Activated CD8-positive, alpha-beta memory T cell treated with anti-CD3 and anti-CD28 coated beads, Interleukin-2, amount 10 ng/mL, durations not matched to agents 7 days and 5 days (primary cell): ENCODE measurements at regions not wholly inside any gene's neighbourhood (a gene's known extent, or its start where the extent isn't known, plus 50 kb on each side); places are given as distances from the start of the nearest gene placed in this dataset.
A peak's percentile ranks its signal among the peaks of the same experiment; 100 is the strongest.

ENCODE experiments used
- ATAC-seq: fragments of 150-1000 bp; cut with Tn5 transposase; one replicate; pipeline ENCODE4 v1.10.0; 2021; ENCODE audit warnings: moderate library complexity
- CTCF ChIA-PET: fragments of 350-600 bp; sonication (Branson Sonifier 250); formaldehyde crosslinking; loops from one replicate; lab custom pipeline; 2021; ENCODE audit warnings: antibody characterized with exemption; lab: Charles Lee
- DNase-seq: peaks from one replicate; pipeline ENCODE4 v3.0.0-alpha.2; 2020
- H3K27ac Mint-ChIP-seq: one replicate; pipeline ENCODE4 v1.8.0; 2021; ENCODE audit warnings: mild to moderate bottlenecking, mixed read lengths
- H3K27me3 Mint-ChIP-seq: one replicate; pipeline ENCODE4 v1.8.0; 2021; ENCODE audit warnings: mixed read lengths
- H3K36me3 Mint-ChIP-seq: one replicate; pipeline ENCODE4 v1.8.0; 2021; ENCODE audit warnings: mild to moderate bottlenecking, mixed read lengths
- H3K4me1 Mint-ChIP-seq: one replicate; pipeline ENCODE4 v1.8.0; 2021; ENCODE audit warnings: mixed read lengths
- H3K4me3 Mint-ChIP-seq: one replicate; pipeline ENCODE4 v1.8.0; 2021; ENCODE audit warnings: mild to moderate bottlenecking, moderate library complexity, mixed read lengths
- H3K9me3 Mint-ChIP-seq: one replicate; pipeline ENCODE4 v1.8.0; 2022; ENCODE audit warnings: low read depth, mixed read lengths

- Mint-ChIP-seq H3K27me3 (no peaks in the 10 kb centered on the region), H3K9me3 (no peaks in the 10 kb centered on the region), H3K27ac (no peak overlapping the region), H3K4me3 (no peak overlapping the region), H3K36me3 (no peaks in the 10 kb centered on the region), H3K4me1 (no peaks in the 10 kb centered on the region)
- CTCF ChIA-PET, result no interaction called here
- ATAC-seq (no peak), DNase-seq (no peak)
Measured at GRCh38 chr12:67433385-67434175, 164.4 kb downstream of the CAND1 start.

GRCh38 chr12:67434671-67435370 lies 165.7 kb downstream of the CAND1 start:
- Mint-ChIP-seq H3K9me3 (no peaks in the 10 kb centered on the region), H3K27me3 (no peaks in the 10 kb centered on the region), H3K4me1 (no peaks in the 10 kb centered on the region), H3K36me3 (no peaks in the 10 kb centered on the region), H3K27ac (no peak overlapping the region), H3K4me3 (no peak overlapping the region)
- DNase-seq (no peak), ATAC-seq (no peak)
- CTCF ChIA-PET, result interaction anchor here (0.6 to 1.2 kb wide), 2 partner anchors 15 to 102 kb away, joined by 3 read pairs; no protein-coding TSS in a partner anchor

- no peaks in the 10 kb centered on the region for H3K36me3 Mint-ChIP-seq
- no peak overlapping the region for H3K27ac Mint-ChIP-seq
- no peak overlapping the region for H3K4me3 Mint-ChIP-seq
- no peaks in the 10 kb centered on the region for H3K4me1 Mint-ChIP-seq
- ATAC-seq, result no peak
- H3K9me3 Mint-ChIP-seq, result no peaks in the 10 kb centered on the region
- no peaks in the 10 kb centered on the region for H3K27me3 Mint-ChIP-seq
- CTCF ChIA-PET, result interaction anchor here (0.6 kb wide), 1 partner anchor 80 kb away, joined by 3 read pairs; no protein-coding TSS in a partner anchor
- DNase-seq, result no peak
Measured at GRCh38 chr12:67436230-67436629, 167.1 kb downstream of the CAND1 start.

- Mint-ChIP-seq H3K4me1 (peaks cover 3% of the 10 kb centered on the region), H3K27ac (no peak overlapping the region), H3K27me3 (no peaks in the 10 kb centered on the region), H3K4me3 (no peak overlapping the region), H3K36me3 (no peaks in the 10 kb centered on the region), H3K9me3 (no peaks in the 10 kb centered on the region)
- ATAC-seq (no peak), DNase-seq (no peak)
- CTCF ChIA-PET, result no interaction called here
Measured at GRCh38 chr12:67437011-67437410, 167.9 kb downstream of the CAND1 start.

- no peak overlapping the region for H3K4me3 Mint-ChIP-seq
- no peaks in the 10 kb centered on the region for H3K27me3 Mint-ChIP-seq
Measured at GRCh38 chr12:67439611-67440010, 170.5 kb downstream of the CAND1 start.

GRCh38 chr12:67441736-67442346 lies 172.7 kb downstream of the CAND1 start:
- no peaks in the 10 kb centered on the region for H3K9me3 Mint-ChIP-seq
- peaks cover 3% of the 10 kb centered on the region for H3K4me1 Mint-ChIP-seq
- H3K4me3 Mint-ChIP-seq, result no peak overlapping the region
- H3K27ac Mint-ChIP-seq, result no peak overlapping the region
- CTCF ChIA-PET, result interaction anchor here (0.9 to 3.4 kb wide), 5 partner anchors 22 to 501 kb away, joined by 3 to 16 read pairs (median 5); no protein-coding TSS in a partner anchor
- peak; percentile 80 for DNase-seq
- no peaks in the 10 kb centered on the region for H3K27me3 Mint-ChIP-seq
- peak; percentile 82 for ATAC-seq
- H3K36me3 Mint-ChIP-seq, result no peaks in the 10 kb centered on the region

More at GRCh38 chr12:67439611-67440010, 170.5 kb downstream of the CAND1 start:
- ATAC-seq (no peak), DNase-seq (no peak)
- H3K27ac Mint-ChIP-seq, result no peak overlapping the region
- H3K36me3 Mint-ChIP-seq, result no peaks in the 10 kb centered on the region
- no peaks in the 10 kb centered on the region for H3K9me3 Mint-ChIP-seq
- CTCF ChIA-PET, result interaction anchor here (2.5 to 3.4 kb wide), 2 partner anchors 84 to 503 kb away, joined by 9 to 16 read pairs; no protein-coding TSS in a partner anchor
- H3K4me1 Mint-ChIP-seq, result peaks cover 3% of the 10 kb centered on the region

GRCh38 chr12:67442347-67442841 lies 173.2 kb downstream of the CAND1 start:
- Mint-ChIP-seq H3K4me3 (no peak overlapping the region), H3K9me3 (no peaks in the 10 kb centered on the region), H3K4me1 (peaks cover 3% of the 10 kb centered on the region), H3K36me3 (peaks cover 1% of the 10 kb centered on the region), H3K27ac (no peak overlapping the region), H3K27me3 (peaks cover 2% of the 10 kb centered on the region)
- DNase-seq, result no peak
- CTCF ChIA-PET, result interaction anchor here (0.9 to 3.4 kb wide), 2 partner anchors 44 to 86 kb away, joined by 3 to 16 read pairs; no protein-coding TSS in a partner anchor
- no peak for ATAC-seq

GRCh38 chr12:67442896-67443295 lies 173.7 kb downstream of the CAND1 start:
- H3K27ac Mint-ChIP-seq, result no peak overlapping the region
- peaks cover 4% of the 10 kb centered on the region for H3K27me3 Mint-ChIP-seq
- peaks cover 3% of the 10 kb centered on the region for H3K4me1 Mint-ChIP-seq
- H3K36me3 Mint-ChIP-seq, result peaks cover 3% of the 10 kb centered on the region
- CTCF ChIA-PET, result interaction anchor here (0.9 to 3.4 kb wide), 2 partner anchors 43 to 87 kb away, joined by 3 to 16 read pairs; no protein-coding TSS in a partner anchor
- ATAC-seq, result no peak
- H3K9me3 Mint-ChIP-seq, result no peaks in the 10 kb centered on the region
- no peak overlapping the region for H3K4me3 Mint-ChIP-seq
- DNase-seq, result no peak

GRCh38 chr12:67444542-67444941 lies 175.4 kb downstream of the CAND1 start:
- Mint-ChIP-seq H3K27ac (no peak overlapping the region), H3K36me3 (peaks cover 3% of the 10 kb centered on the region), H3K4me1 (peaks cover 9% of the 10 kb centered on the region), H3K4me3 (no peak overlapping the region), H3K9me3 (no peaks in the 10 kb centered on the region), H3K27me3 (peaks cover 4% of the 10 kb centered on the region)
- DNase-seq (no peak), ATAC-seq (no peak)
- CTCF ChIA-PET, result no interaction called here

GRCh38 chr12:67446716-67447115 lies 177.6 kb downstream of the CAND1 start:
- H3K4me1 Mint-ChIP-seq, result peaks cover 15% of the 10 kb centered on the region
- H3K9me3 Mint-ChIP-seq, result peaks cover 3% of the 10 kb centered on the region
- H3K4me3 Mint-ChIP-seq, result no peak overlapping the region
- H3K27me3 Mint-ChIP-seq, result peaks cover 4% of the 10 kb centered on the region
- peaks cover 8% of the 10 kb centered on the region for H3K36me3 Mint-ChIP-seq
- no peak overlapping the region for H3K27ac Mint-ChIP-seq
- DNase-seq (no peak), ATAC-seq (no peak)
- CTCF ChIA-PET, result no interaction called here

GRCh38 chr12:67447180-67447579 lies 178.0 kb downstream of the CAND1 start:
- no peak overlapping the region for H3K27ac Mint-ChIP-seq
- CTCF ChIA-PET, result interaction anchor here (1.8 kb wide), 1 partner anchor 183 kb away, joined by 6 read pairs; no protein-coding TSS in a partner anchor
- H3K4me1 Mint-ChIP-seq, result peaks cover 19% of the 10 kb centered on the region

GRCh38 chr12:67449591-67450052 lies 180.5 kb downstream of the CAND1 start:
- H3K4me1 Mint-ChIP-seq, result peaks cover 30% of the 10 kb centered on the region
- peak overlapping the region; percentile 8 for H3K27ac Mint-ChIP-seq
- no peak overlapping the region for H3K4me3 Mint-ChIP-seq
- ATAC-seq (peak; percentile 72), DNase-seq (no peak)
- peaks cover 11% of the 10 kb centered on the region for H3K36me3 Mint-ChIP-seq
- CTCF ChIA-PET, result interaction anchor here (0.9 kb wide), 1 partner anchor 15 kb away, joined by 3 read pairs; no protein-coding TSS in a partner anchor
- H3K9me3 Mint-ChIP-seq, result peaks cover 6% of the 10 kb centered on the region
- peaks cover 14% of the 10 kb centered on the region for H3K27me3 Mint-ChIP-seq

More at GRCh38 chr12:67447180-67447579, 178.0 kb downstream of the CAND1 start:
- ATAC-seq, result no peak
- Mint-ChIP-seq H3K27me3 (peaks cover 4% of the 10 kb centered on the region), H3K9me3 (peaks cover 3% of the 10 kb centered on the region), H3K36me3 (peaks cover 10% of the 10 kb centered on the region), H3K4me3 (no peak overlapping the region)
- no peak for DNase-seq

- peaks cover 6% of the 10 kb centered on the region for H3K9me3 Mint-ChIP-seq
- H3K27me3 Mint-ChIP-seq, result peaks cover 15% of the 10 kb centered on the region
- peaks cover 30% of the 10 kb centered on the region for H3K4me1 Mint-ChIP-seq
- no peak overlapping the region for H3K27ac Mint-ChIP-seq
- ATAC-seq, result no peak
- peaks cover 11% of the 10 kb centered on the region for H3K36me3 Mint-ChIP-seq
- no peak overlapping the region for H3K4me3 Mint-ChIP-seq
- CTCF ChIA-PET, result interaction anchor here (0.9 kb wide), 1 partner anchor 16 kb away, joined by 3 read pairs; no protein-coding TSS in a partner anchor
- no peak for DNase-seq
Measured at GRCh38 chr12:67450441-67450840, 181.3 kb downstream of the CAND1 start.
